GM12872 (cell line): ENCODE measurements at regions not wholly inside any gene's neighbourhood (a gene's known extent, or its start where the extent isn't known, plus 50 kb on each side); places are given as distances from the start of the nearest gene placed in this dataset.
A peak's percentile ranks its signal among the peaks of the same experiment; 100 is the strongest.

Experiments used
- CTCF ChIP-seq: IDR thresholded peaks from 3 replicates; pipeline ENCODE4 v1.5.1; 2011; ENCODE audit warnings: low read depth, mild to moderate bottlenecking, low read length, moderate library complexity; ENCODE audit not compliant: insufficient read depth

GRCh38 chr10:117492504-117492903, 50.0 kb upstream of the EMX2 start:
- no peak for TF ChIP-seq CTCF

GRCh38 chr10:117488004-117488403, 54.5 kb upstream of the EMX2 start:
- no peak for TF ChIP-seq CTCF

- no peak for TF ChIP-seq CTCF
These were observed 55.9 kb upstream of the EMX2 start for GRCh38 chr10:117486606-117487005.

- TF ChIP-seq CTCF = no peak
These were observed 59.4 kb upstream of the EMX2 start for GRCh38 chr10:117483056-117483590.

- TF ChIP-seq CTCF = 0 out of 3 replicates have a peak, but pooled peaks have one; percentile 12
These were observed 62.4 kb upstream of the EMX2 start for GRCh38 chr10:117480097-117480496.

- TF ChIP-seq CTCF = peak; percentile 37; the same call in 2 of the 3 replicates
These were observed 64.4 kb upstream of the EMX2 start for GRCh38 chr10:117477961-117478670.

GRCh38 chr10:117477211-117477947, 65.2 kb upstream of the EMX2 start:
- TF ChIP-seq CTCF = no peak
